ENCODE measurements at regions not wholly inside any gene's neighbourhood (a gene's known extent, or its start where the extent isn't known, plus 50 kb on each side); places are given as distances from the start of the nearest gene placed in this dataset.
"Not testable (repeated sequence)": the region's sequence is repeated elsewhere in the genome, so short reads cannot be mapped to it uniquely, and the experiment has no call there.

DNA sequence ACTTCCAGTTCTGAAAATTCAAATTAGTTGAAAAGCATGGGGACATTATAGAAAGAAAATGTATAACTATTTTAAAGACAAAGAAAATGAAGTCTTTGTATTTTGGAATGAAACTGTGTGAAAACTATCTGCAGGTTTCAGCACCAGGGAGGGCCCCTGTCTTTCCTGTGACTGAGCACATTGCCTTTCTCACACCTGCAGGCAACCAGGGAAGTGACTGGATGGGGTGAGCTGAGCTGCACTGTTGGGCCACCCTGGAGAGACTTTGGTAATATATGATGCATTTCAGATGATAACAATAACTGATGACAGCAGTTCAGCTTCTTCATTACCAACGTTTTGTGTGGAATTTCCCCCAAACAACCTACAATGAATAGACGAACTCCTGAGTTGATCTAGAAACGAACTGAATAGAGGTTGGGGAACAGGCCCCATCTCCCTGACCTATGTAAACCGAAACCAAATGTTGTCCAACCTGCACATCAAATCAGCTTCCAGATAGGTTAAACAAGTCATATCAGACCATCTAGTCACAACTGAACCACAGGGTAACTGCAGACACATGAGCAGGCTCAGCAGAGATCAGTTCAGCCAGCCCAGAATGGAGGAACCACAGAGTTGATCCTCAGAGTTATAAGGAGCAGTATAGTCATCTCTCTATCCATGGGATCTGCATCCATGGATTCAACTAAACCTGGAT is 1402.2 kb downstream of the RPIA start:
- DNase-seq: not testable (repeated sequence)

DNA sequence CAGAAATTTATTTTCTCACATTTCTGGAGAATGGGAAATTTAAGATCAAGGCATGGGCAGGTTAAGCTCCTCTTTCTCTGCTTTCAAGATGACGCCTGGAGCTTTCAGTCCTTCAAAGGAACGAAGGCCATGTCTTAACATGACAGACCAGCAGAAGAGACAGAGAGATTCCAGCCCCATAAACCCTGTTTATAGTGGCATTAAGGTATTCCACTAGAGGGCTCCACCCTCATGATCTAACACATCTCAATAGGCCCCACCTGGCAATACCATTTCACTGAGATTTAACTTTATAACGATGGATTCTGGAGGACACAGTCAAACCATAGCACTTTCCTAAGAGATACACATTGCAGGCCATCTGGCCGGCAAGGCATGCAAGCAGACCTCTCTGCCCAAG is 1406.1 kb downstream of the RPIA start:
- not testable (repeated sequence) for DNase-seq

DNA sequence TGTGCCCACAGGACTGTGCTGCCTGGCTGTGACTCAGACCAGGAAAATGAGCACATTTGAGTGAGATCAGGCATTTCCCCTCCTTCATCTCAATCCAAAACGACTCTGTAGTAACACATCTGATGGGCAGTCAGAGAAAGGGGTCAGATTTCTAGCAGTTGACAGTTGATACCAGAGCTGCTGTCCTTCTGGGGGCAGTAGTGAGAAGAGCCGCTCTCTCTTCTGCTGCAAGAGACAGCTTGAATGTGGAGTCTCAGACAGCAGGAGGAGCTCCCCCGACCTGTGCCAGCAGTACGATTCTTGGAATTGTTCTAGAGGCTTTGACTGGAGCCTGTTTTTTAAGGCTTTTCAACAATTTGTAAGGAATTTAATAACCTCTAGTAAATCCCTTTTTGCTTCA is 1413.7 kb downstream of the RPIA start:
- DNase-seq: not testable (repeated sequence)

DNA sequence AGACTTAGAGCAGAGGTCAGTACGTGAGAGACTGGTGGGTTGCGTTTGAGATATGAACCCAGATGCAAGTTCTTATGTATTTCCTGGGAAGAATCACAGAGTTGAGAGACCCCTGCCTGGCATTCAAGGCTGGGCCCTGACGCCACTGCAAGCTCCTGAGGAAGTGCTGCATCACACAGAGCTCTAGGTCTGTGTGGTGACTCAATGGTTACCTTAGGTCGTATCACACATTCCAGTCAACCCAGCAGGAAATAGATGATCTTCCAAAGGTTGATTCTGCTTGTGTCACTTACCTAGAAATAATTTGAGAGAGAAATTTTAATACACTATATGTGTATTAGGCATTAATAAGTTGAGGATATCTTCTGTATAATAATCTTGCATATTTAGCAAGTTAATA is 1431.9 kb downstream of the RPIA start:
- not testable (repeated sequence) for DNase-seq

DNA sequence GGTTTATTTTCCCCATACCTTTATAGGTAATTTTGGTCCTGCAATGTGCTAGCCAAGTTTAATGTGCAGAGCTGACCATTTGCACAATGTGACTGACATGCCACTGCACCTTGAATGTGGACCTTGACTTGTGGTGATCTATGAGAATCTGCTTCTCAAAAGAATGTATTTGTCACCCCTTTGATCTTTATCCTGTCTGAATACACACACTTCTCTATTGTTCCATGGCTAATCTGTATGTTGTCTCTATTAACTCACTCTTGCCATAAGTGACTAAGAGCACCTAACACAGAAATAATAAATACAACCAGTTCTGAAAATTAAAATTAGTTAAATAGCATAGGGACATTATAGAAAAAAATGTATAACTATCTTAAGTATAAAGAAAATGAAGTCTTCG is 1447.6 kb downstream of the RPIA start:
- not testable (repeated sequence) for DNase-seq

DNA sequence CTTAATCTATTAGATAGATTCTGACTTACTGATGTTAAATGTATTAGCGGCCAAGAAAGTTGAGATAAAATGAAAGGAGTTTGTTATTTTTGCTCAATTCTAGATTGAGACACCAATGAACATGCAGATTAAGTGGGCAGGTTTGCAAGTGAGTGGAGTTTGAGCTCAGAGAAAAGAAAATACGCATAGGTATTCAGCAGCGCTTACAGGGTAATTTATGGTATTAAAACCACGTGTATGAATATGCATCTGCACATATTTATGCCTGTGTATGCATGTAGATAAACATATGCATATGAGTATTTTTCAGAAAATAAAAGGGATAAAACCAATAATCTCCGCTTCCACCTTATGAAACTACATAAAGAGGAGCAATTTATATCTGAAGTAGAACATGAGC is 1450.1 kb downstream of the RPIA start:
- DNase-seq: not testable (repeated sequence)

DNA sequence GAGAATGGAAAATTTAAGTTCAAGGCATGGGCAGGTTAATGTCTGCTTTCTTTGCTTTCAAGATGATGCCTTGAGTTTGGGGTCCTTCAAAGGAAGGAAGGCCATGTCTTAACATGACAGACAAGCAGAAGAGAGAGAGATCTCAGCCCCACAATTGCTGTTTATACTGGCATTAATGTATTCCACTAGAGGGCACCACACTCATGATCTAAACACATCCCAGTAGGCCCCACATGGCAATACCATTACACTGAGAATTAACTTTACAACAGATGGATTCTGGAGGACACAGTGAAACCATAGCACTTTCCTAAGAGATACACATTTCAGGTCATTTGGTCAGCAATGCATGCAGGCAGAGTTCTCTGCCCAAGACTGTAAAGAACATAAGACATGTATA is 1460.3 kb downstream of the RPIA start:
- not testable (repeated sequence) for DNase-seq

DNA sequence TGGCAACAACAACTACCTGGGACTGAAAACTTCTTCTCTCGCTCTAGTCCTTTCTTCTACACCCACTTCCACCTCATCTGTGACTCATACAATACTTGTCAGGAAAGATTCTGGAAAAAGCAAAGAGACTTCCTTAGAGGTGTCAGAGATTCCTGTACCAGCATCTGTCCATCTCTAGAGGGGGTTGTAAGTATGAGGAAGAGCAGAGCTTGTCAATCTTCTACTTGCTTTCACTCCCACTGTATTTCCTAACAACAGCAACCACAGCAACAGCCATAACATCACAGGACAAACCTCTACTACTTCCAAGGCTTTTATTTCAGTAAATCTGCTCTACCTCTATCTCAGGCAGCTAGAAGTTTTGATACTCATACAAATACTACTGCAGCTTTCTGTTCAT is 1479.5 kb downstream of the RPIA start:
- not testable (repeated sequence) for DNase-seq

DNA sequence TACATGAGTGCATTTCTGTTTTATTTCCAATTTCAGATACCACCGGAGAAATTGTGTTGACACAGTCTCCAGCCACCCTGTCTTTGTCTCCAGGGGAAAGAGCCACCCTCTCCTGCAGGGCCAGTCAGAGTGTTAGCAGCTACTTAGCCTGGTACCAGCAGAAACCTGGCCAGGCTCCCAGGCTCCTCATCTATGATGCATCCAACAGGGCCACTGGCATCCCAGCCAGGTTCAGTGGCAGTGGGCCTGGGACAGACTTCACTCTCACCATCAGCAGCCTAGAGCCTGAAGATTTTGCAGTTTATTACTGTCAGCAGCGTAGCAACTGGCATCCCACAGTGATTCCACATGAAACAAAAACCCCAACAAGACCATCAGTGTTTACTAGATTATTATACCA is 1481.6 kb downstream of the RPIA start:
- not testable (repeated sequence) for DNase-seq

DNA sequence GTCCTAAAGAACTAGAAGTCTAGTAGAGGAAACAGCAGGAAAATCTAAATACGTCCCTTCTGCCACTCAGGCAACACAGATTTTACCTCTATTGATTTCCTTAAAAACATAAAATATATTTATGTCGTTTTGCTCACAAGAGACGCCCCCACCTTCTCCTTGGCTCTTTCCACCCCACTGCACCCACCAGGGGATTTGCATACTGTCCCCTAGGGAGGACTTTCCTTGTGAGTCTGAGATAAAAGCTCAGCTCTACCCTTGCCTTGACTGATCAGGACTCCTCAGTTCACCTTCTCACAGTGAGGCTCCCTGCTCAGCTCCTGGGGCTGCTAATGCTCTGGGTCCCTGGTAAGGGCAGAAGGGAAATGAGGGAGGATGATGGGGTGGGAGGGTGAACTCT is 1488.1 kb downstream of the RPIA start:
- DNase-seq: not testable (repeated sequence)

DNA sequence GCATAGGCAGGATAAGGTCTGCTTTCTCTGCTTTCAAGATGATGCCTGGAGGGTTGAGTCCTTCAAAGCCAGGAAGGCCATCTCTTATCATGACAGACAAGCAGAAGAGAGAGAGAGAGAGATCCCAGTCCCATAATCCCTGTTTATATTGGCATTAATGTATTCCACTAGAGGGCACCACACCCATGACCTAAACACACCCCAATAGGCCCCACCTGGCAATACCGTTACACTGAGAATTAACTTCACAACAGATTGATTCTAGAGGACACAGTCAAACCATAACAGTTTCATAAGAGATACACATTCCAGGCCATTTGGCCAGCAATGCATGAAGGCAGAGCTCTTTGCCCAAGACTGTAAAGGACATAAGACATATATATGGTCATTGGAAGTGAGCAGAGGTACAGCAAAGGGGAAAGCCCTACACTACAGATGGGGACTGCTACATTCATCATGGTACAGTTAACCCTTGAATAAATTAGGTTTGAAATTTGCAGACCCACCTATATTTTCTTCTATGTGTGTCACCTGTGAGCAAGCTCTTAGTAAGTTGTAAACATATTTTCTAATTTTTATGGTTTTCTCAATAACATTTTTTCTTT is 1516.1 kb downstream of the RPIA start:
- DNase-seq: no peak

DNA sequence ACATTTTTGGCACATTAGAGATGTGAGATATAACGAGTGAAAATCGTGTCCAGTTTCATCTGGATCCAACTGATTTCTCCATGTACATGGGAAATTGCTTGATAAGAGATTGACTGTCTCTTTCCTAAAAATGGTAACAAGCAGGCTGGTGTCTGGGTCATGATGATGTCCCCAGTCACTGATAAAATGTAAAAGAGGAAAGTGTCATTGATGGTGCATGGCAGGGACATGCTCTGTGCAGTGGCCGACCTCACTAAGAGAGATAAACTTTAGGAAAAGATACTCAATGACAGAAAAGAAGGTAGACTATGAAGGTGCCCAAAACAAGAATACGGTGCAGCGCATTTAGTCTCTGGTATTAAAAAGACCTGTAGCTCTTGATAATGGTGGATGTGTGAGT is 1517.5 kb downstream of the RPIA start:
- DNase-seq: no peak

DNA sequence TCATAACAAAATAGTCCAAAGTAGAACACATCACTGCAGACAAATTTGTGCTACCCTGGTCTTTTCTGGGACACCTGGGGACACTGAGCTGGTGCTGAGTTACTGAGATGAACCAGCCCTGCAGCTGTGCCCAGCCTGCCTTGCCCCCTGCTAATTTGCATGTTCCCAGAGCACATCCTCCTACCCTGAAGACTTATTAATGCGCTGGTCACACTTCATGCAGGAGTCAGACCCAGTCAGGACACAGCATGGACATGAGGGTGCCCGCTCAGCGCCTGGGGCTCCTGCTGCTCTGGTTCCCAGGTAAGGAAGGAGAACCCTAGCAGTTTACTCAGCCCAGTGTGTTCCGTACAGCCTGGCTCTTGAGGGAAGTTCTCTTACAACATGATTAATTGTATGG is 1518.3 kb downstream of the RPIA start:
- no peak for DNase-seq

DNA sequence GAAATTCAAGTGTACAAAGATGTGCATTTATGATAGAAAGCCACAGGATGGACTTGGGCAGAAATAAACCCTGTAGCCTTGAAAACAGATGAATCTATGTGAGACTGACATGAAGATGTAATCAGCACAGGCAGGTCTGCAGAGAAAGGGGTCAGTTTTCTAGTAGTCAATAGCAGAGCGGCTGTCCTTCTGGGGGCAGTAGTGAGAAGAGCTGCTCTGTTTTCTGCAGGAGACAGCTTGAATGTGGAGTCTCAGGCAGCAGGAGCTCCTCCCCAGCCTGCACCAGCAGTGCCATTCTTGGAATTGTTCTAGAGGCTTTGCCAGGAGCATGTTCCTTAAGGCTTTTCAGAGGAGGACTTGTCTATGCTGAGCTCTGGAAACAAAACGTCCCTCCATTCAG is 1524.4 kb downstream of the RPIA start:
- DNase-seq: not testable (repeated sequence)

DNA sequence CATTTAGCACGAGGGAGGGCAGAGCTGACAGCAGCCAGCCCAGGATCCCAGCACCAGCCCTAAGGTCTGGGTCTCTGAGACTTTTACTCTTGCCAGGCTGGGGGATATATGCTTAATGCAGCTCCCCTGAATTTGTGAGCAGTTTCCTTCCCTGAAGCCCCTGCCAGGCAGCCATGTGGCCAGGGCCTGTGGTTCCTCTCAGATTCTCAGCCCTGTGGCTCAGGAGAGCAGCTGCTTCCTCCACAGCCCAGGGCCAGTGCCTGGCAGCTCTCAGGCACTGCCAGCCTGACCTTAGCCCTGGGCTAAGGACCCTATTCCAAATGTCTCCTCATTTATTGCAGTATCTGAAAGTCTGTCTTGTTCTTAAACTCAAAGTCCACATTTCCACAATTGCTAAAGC is 1525.3 kb downstream of the RPIA start:
- not testable (repeated sequence) for DNase-seq

DNA sequence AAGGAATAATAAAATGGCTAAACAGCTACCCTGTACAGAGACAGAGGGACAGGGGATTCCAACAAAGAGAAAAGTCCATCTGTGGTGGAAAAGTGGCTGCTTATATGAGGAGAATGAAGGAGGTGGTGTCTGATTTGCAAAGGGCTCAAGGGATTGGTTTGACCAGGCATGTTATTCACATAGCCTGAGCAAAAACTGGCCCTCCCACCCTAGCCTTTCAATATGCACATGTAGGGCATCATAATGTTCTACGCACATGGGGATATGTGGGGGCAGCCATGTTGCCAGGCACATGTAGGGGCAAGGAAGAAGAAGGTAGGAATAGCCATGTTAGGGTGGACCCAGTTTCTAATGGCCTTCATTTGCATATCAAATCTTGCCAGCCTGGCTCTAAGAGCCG is 1527.1 kb downstream of the RPIA start:
- not testable (repeated sequence) for DNase-seq

DNA sequence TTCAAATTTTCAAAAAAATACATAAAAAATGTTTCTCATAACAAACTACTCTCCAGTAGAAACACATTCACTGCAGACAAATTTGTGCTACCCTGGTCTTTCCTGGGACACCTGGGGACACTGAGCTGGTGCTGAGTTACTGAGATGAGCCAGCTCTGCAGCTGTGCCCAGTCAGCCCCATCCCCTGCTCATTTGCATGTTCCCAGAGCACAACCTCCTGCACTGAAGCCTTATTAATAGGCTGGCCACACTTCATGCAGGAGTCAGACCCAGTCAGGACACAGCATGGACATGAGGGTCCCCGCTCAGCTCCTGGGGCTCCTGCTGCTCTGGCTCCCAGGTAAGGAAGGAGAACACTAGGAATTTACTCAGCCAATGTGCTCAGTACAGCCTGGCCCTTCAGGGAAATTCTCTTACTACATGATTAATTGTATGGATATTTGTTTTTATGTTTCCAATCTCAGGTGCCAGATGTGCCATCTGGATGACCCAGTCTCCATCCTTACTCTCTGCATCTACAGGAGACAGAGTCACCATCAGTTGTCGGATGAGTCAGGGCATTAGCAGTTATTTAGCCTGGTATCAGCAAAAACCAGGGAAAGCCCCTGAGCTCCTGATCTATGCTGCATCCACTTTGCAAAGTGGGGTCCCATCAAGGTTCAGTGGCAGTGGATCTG is 1529.3 kb downstream of the RPIA start:
- not testable (repeated sequence) for DNase-seq

DNA sequence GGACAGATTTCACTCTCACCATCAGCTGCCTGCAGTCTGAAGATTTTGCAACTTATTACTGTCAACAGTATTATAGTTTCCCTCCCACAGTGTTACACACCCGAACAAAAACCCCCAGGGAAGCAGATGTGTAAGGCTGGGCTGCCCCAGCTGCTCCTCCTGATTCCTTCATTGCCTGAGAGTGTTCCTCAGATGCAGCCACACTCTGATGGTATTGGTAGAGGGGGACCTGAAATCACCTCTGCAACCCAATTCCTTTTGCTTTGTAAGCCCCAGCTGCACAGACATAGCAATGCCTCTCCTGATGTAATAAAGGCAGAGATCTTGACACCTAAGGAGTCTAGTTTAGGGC is 1529.8 kb downstream of the RPIA start:
- DNase-seq: no peak

DNA sequence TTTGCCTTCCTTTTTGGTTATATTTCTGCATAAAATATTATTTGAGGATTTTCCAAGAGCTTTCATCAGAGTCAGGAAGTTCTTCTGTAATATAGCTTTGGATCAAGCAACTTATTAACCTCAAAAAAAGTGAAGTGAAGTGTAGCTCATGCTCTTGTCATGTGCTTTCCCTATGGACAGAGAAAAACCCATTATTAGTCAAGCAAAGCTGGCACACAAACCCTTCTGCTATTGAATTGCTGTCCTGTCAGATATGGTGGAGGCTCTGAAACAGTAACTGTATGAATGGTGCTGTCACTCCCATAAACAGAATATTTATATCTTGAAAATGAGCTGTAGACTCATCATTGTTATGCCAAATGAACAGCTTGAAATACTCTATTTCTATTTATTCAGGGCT is 1533.3 kb downstream of the RPIA start:
- not testable (repeated sequence) for DNase-seq

DNA sequence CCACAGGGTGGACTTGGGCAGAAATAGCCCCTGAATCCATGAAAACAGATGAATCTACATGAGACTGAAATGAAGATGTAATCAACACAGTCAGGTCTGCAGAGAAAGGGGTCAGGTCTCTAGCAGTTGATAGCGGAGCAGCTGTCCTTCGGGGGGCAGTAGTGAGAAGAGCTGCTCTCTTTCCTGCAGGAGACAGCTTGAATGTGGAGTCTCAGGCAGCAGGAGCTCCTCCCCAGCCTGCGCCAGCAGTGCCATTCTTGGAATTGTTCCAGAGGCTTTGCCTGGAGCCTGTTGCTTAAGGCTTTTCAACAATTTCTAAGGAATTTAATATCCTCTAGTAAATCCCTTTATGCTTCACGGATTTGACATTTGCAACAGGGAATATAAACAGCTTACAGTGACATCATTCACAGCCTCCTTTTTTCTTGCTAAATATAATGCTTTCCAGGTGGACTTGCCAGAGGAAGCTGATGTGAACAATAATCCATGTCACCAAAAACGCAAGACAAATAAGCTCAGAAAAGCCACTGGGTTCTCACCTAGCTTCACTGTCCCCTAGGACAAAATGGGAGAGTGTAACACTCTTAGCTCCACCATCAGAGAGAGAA is 1535.1 kb downstream of the RPIA start:
- DNase-seq: not testable (repeated sequence)

DNA sequence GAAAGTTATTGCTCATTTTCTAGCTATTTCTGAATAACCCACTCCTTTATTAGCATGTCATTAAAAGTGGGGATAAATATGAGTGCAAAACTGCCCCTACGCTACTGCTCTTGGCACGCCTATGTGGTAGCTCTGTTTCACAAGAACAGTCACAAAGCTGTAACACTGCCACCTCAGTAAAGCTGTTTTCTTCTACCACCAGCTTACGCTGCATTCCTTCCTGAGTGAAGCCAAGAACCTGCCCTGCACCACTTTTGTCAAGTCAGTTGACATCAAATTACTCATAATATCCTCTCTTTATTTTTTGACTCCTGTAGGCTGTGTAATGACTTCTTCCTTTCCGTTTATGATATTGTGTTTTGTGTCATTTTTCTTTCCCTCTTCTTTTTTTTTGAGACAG is 1539.7 kb downstream of the RPIA start:
- DNase-seq: not testable (repeated sequence)

DNA sequence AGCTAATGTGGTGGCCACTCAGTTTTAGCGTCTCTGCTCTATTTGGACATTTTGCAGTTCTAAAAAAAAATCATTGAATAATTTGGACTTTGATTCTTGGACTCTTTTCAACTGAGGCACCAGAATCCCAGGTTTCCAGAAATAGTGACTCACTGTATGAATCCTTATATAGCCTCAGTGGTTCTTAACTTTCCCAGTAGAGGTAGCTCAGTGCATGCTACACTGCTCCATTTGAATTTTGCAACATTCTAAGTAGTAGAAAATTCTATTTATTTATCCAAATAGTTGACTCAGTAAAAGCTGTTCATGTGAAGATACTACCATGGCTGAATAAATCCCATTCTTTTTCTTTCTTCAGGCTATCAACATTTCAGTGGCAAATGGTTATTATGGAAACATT is 1544.0 kb downstream of the RPIA start:
- not testable (repeated sequence) for DNase-seq

DNA sequence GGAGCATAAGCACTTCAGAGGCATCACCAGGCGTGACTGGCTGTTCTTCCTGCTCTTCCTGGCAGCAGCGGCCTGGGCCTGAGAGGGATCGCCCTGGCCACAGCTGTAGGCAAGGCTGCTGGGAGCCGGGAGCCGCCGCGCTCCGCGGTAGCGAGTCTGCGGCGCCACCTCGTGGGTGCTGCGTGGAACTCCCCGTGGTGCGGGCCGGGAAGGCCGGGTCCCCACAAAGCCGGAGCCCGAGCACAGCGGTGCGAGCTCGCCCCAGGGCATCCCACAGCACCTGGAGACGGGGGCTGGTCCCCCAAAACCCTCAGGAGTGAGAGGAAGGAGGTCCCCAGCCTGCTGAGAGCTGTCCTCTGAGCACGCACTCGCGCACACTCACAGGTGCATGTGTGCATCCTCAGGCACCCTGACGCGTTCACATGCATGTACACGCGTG is 1546.5 kb downstream of the RPIA start:
- not testable (repeated sequence) for DNase-seq
